Body of pancreas (tissue), 4 donors: ENCODE measurements at regions not wholly inside any gene's neighbourhood (a gene's known extent, or its start where the extent isn't known, plus 50 kb on each side); places are given as distances from the start of the nearest gene placed in this dataset.

Source experiments
- POLR2A ChIP-seq, 3 donors: fragments of 450-650 bp; IDR thresholded peaks; one replicate each; pipeline ENCODE4 v1.6.1; 2016; ENCODE audit warnings: antibody characterized with exemption in 3 of 3, mild to moderate bottlenecking in 2 of 3
- TF ChIP-seq, protein P1 (sequence below), 7 experiments: fragments of 450-650 bp in 4 of 7; fragments of 200-600 bp in 3 of 7; sonication (generic) in 3 of 7; IDR thresholded peaks; one replicate each; pipeline ENCODE4 v1.5.1; 2016 to 2019; ENCODE audit warnings: antibody characterized with exemption in 7 of 7

DNA sequence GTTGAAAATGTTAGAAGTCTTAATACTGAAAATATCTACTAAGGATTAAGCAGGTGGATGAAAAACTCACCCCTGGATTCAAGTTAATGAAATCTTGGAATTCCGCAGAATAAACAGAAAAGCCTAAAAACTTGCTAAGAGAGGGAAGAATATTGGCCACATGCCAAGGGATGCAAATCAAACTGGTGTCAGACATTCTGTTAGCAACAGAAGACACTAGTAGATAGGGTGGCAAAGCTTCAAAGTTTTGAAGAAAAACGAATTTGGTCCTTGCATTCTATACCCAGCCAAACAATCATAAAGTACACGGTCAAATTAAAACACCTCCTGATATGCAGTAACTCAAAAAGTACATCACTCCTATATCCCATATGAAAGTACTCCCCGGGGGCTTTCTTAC is 77.1 kb upstream of the ADTRP start:
- no peak for TF ChIP-seq POLR2A (IDR thresholded peaks at IDR 0.05)
- TF ChIP-seq, protein P1, sequence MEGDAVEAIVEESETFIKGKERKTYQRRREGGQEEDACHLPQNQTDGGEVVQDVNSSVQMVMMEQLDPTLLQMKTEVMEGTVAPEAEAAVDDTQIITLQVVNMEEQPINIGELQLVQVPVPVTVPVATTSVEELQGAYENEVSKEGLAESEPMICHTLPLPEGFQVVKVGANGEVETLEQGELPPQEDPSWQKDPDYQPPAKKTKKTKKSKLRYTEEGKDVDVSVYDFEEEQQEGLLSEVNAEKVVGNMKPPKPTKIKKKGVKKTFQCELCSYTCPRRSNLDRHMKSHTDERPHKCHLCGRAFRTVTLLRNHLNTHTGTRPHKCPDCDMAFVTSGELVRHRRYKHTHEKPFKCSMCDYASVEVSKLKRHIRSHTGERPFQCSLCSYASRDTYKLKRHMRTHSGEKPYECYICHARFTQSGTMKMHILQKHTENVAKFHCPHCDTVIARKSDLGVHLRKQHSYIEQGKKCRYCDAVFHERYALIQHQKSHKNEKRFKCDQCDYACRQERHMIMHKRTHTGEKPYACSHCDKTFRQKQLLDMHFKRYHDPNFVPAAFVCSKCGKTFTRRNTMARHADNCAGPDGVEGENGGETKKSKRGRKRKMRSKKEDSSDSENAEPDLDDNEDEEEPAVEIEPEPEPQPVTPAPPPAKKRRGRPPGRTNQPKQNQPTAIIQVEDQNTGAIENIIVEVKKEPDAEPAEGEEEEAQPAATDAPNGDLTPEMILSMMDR (IDR thresholded peaks at IDR 0.05): no peak
